HCT116 (cell line): ENCODE measurements at regions not wholly inside any gene's neighbourhood (a gene's known extent, or its start where the extent isn't known, plus 50 kb on each side); places are given as distances from the start of the nearest gene placed in this dataset.

Source experiments
- ATAC-seq: fragments of 200-7000 bp; cut with Tn5 transposase; 2 replicates; pipeline ENCODE4 v1.9.1; 2020; ENCODE audit warnings: mild to moderate bottlenecking, moderate library complexity
- BruUV-seq: library from RNA; stranded (reverse); fragments of 400-500 nt; replicated peaks from 2 replicates; lab custom pipeline; 2021; lab: Mats Ljungman, UMichigan
- CTCF ChIA-PET: fragments of 300-600 bp; sonication (Branson Sonifier 250); formaldehyde crosslinking; loops from one replicate; lab custom pipeline; 2021; ENCODE audit warnings: antibody characterized with exemption; lab: Charles Lee
- POLR2A ChIA-PET: fragments of 300-600, 350-600 bp; sonication (Branson Sonifier 250); formaldehyde crosslinking; loops from one replicate; lab custom pipeline; 2021; ENCODE audit warnings: antibody characterized with exemption; lab: Charles Lee
- RAD21 ChIA-PET, 2 experiments: fragments of 300-600 bp; sonication (Branson Sonifier 250); formaldehyde crosslinking; loops; one replicate each; lab custom pipeline; 2023; ENCODE audit warnings: low total read pairs in 2 of 2; ENCODE audit not compliant: uncharacterized antibody in 2 of 2, unreplicated experiment in 2 of 2, low non-redundant PET in 1 of 2; lab: Charles Lee
- DNase-seq: peaks from one replicate; pipeline ENCODE4 v3.0.0-alpha.2; 2010; ENCODE audit warnings: low read depth, low spot score
- H2AFZ ChIP-seq: fragments of 200-600 bp; shearing (Covaris generic), sonication (generic); 2 replicates; pipeline ENCODE4 v1.6.1; 2017; ENCODE audit warnings: low read depth, mixed run types, mixed read lengths, antibody characterized with exemption, low read length; ENCODE audit not compliant: poor library complexity, severe bottlenecking
- H3K27ac ChIP-seq: 2 replicates; pipeline ENCODE4 v1.5.1; 2012; ENCODE audit warnings: low read depth, low read length
- H3K27me3 ChIP-seq: fragments of 200-600 bp; sonication (generic); 2 replicates; pipeline ENCODE4 v1.6.1; 2016; ENCODE audit warnings: mixed run types, low read length, mixed read lengths; ENCODE audit not compliant: insufficient read depth
- H3K36me3 ChIP-seq, 2 experiments: fragments of 200-500 bp in 1 of 2; fragments of 200-600 bp in 1 of 2; sonication (Bioruptor generic) in 1 of 2; sonication (generic) in 1 of 2; 2 replicates each; pipeline versions ENCODE4 v1.5.1 to v1.6.1; 2014 to 2016; ENCODE audit warnings: low read length in 2 of 2, inconsistent platforms in 1 of 2, mixed read lengths in 1 of 2, mixed run types in 1 of 2; ENCODE audit not compliant: insufficient read depth in 2 of 2, control insufficient read depth in 1 of 2
- H3K4me1 ChIP-seq, 2 experiments: fragments of 200-600 bp in 1 of 2; sonication (generic) in 1 of 2; 2 replicates each; pipeline versions ENCODE4 v1.5.1 to v1.6.1; 2012 to 2017; ENCODE audit warnings: low read length in 2 of 2, inconsistent platforms in 1 of 2, mild to moderate bottlenecking in 1 of 2, mixed read lengths in 1 of 2, mixed run types in 1 of 2, moderate library complexity in 1 of 2; ENCODE audit not compliant: insufficient read depth in 2 of 2, control insufficient read depth in 1 of 2
- H3K4me2 ChIP-seq: fragments of 200-600 bp; sonication (generic); 2 replicates; pipeline ENCODE4 v1.6.1; 2017; ENCODE audit warnings: mixed run types, low read length, mixed read lengths
- H3K4me3 ChIP-seq, 2 experiments: fragments of 200-600 bp in 1 of 2; sonication (generic) in 1 of 2; replicated peaks in 1 of 2; 2 replicates each; pipeline ENCODE4 v1.5.1; 2011 to 2016; ENCODE audit warnings: low read length in 2 of 2, control low read depth in 1 of 2, low read depth in 1 of 2, mild to moderate bottlenecking in 1 of 2, mixed read lengths in 1 of 2, mixed run types in 1 of 2
- H3K79me2 ChIP-seq: fragments of 200-600 bp; sonication (generic); 2 replicates; pipeline ENCODE4 v1.6.1; 2017; ENCODE audit warnings: mild to moderate bottlenecking, mixed run types, low read length, moderate library complexity, mixed read lengths; ENCODE audit not compliant: insufficient read depth
- H3K9ac ChIP-seq: fragments of 200-600 bp; sonication (generic); 2 replicates; pipeline ENCODE4 v1.6.1; 2016; ENCODE audit warnings: low read length, mixed read lengths
- H3K9me2 ChIP-seq: fragments of 200-600 bp; sonication (generic), shearing (Covaris generic); 2 replicates; pipeline ENCODE4 v1.6.1; 2017; ENCODE audit warnings: mixed run types, mild to moderate bottlenecking, moderate library complexity; ENCODE audit not compliant: insufficient read depth
- H3K9me3 ChIP-seq, 2 experiments: fragments of 200-500 bp in 1 of 2; fragments of 200-600 bp in 1 of 2; sonication (Bioruptor generic) in 1 of 2; sonication (generic) in 1 of 2; 2 replicates each; pipeline ENCODE4 v1.6.1; 2014 to 2017; ENCODE audit warnings: low read length in 2 of 2, mixed read lengths in 2 of 2, inconsistent platforms in 1 of 2, low read depth in 1 of 2, mild to moderate bottlenecking in 1 of 2, mixed run types in 1 of 2, moderate library complexity in 1 of 2; ENCODE audit not compliant: control insufficient read depth in 1 of 2, insufficient read depth in 1 of 2
- H4K20me1 ChIP-seq: fragments of 200-600 bp; sonication (generic), shearing (Covaris generic); 2 replicates; pipeline ENCODE4 v1.6.1; 2017; ENCODE audit warnings: mixed run types, mild to moderate bottlenecking, moderate library complexity; ENCODE audit not compliant: insufficient read depth
- CBX3 ChIP-seq: IDR thresholded peaks from 2 replicates; pipeline ENCODE4 v1.6.1; 2012; ENCODE audit warnings: low read depth
- EGR1 ChIP-seq: IDR thresholded peaks from 2 replicates; pipeline ENCODE4 v1.6.1; 2012; ENCODE audit warnings: low read depth
- ELF1 ChIP-seq: IDR thresholded peaks from 2 replicates; pipeline ENCODE4 v1.6.1; 2012; ENCODE audit warnings: low read depth, borderline replicate concordance
- FOSL1 ChIP-seq: IDR thresholded peaks from 2 replicates; pipeline ENCODE4 v1.6.1; 2012; ENCODE audit warnings: low read depth
- JUND ChIP-seq: IDR thresholded peaks from 2 replicates; pipeline ENCODE4 v1.6.1; 2012
- POLR2A ChIP-seq: IDR thresholded peaks from 2 replicates; pipeline ENCODE4 v1.7.0; 2011; ENCODE audit warnings: borderline replicate concordance; ENCODE audit not compliant: insufficient read depth, insufficient read length; ENCODE audit errors: extremely low read depth
- POLR2AphosphoS5 ChIP-seq: IDR thresholded peaks from 2 replicates; pipeline ENCODE4 v1.6.1; 2011; ENCODE audit warnings: mild to moderate bottlenecking, low read depth, low read length, moderate library complexity
- SP1 ChIP-seq: IDR thresholded peaks from 2 replicates; pipeline ENCODE4 v1.6.1; 2012; ENCODE audit warnings: low read depth
- SRF ChIP-seq: IDR thresholded peaks from 2 replicates; pipeline ENCODE4 v1.6.1; 2012; ENCODE audit warnings: low read depth
- TCF7L2 ChIP-seq: IDR thresholded peaks from 2 replicates; pipeline ENCODE4 v1.7.0; 2011; ENCODE audit warnings: borderline replicate concordance, inconsistent platforms; ENCODE audit not compliant: insufficient read depth, insufficient read length; ENCODE audit errors: extremely low read depth
- YY1 ChIP-seq: IDR thresholded peaks from 2 replicates; pipeline ENCODE4 v1.6.1; 2011; ENCODE audit warnings: low read length, low read depth, moderate library complexity, mild to moderate bottlenecking; ENCODE audit not compliant: insufficient replicate concordance; ENCODE audit errors: extremely low read depth
- ZFX ChIP-seq: fragments of 450-650 bp; IDR thresholded peaks from 2 replicates; pipeline ENCODE4 v1.6.1; 2017
- ZNF274 ChIP-seq: fragments of 200-500 bp; sonication (Bioruptor generic); IDR thresholded peaks from 2 replicates; pipeline ENCODE4 v1.6.1; 2014; ENCODE audit warnings: mild to moderate bottlenecking, low read depth, low read length, inconsistent platforms
- intact Hi-C: fragments of 100-400 bp; cut with micrococcal nuclease; formaldehyde crosslinking; loops from 2 replicates; pipeline ENCODE4 v1.10.0; 2022
- TF ChIP-seq, protein P1 (sequence below): IDR thresholded peaks from 2 replicates; pipeline ENCODE4 v1.6.1; 2011; ENCODE audit warnings: mild to moderate bottlenecking, low read length, moderate library complexity; ENCODE audit not compliant: insufficient replicate concordance; ENCODE audit errors: extremely low read depth
- TF ChIP-seq, protein P2 (sequence below), 3 experiments: fragments of 200-600 bp in 1 of 3; sonication (generic) in 1 of 3; IDR thresholded peaks in 2 of 3; conservative IDR thresholded peaks in 1 of 3; 2 replicates each; pipeline ENCODE4 v1.5.1; 2012 to 2017; ENCODE audit warnings: low read depth in 2 of 3, low read length in 2 of 3, antibody characterized with exemption in 1 of 3, borderline replicate concordance in 1 of 3, control low read depth in 1 of 3, mild to moderate bottlenecking in 1 of 3, mixed read lengths in 1 of 3, mixed run types in 1 of 3, moderate library complexity in 1 of 3; ENCODE audit not compliant: insufficient read depth in 1 of 3
- TF ChIP-seq, protein P3 (sequence below): IDR thresholded peaks from 2 replicates; pipeline ENCODE4 v1.6.1; 2012; ENCODE audit warnings: low read depth

DNA sequence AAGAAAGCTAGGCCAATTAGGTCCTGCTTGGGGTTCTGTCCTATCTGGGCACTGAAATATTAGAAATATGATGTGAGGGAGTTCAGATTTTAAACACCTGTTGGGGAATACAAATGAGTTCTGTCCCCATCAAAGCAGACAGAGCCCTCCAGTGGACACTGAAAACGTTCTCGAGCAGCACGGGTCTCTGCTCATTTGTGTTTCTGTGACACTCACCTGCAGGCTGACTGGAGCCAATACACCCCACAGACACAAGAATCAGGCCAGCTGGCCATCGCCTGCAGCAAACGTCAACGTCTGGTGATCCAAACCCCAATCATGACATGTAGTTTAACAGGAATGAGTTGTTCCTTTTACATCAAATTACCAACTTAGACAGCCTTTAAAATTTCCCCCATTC is 493.4 kb upstream of the TMEM132C start (continued):
- TF ChIP-seq, protein P1, sequence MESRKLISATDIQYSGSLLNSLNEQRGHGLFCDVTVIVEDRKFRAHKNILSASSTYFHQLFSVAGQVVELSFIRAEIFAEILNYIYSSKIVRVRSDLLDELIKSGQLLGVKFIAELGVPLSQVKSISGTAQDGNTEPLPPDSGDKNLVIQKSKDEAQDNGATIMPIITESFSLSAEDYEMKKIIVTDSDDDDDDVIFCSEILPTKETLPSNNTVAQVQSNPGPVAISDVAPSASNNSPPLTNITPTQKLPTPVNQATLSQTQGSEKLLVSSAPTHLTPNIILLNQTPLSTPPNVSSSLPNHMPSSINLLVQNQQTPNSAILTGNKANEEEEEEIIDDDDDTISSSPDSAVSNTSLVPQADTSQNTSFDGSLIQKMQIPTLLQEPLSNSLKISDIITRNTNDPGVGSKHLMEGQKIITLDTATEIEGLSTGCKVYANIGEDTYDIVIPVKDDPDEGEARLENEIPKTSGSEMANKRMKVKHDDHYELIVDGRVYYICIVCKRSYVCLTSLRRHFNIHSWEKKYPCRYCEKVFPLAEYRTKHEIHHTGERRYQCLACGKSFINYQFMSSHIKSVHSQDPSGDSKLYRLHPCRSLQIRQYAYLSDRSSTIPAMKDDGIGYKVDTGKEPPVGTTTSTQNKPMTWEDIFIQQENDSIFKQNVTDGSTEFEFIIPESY, result no peak
- TF ChIP-seq POLR2AphosphoS5, result no peak
- TF ChIP-seq SP1, result no peak
- TF ChIP-seq ZNF274, result no peak
- no peak for TF ChIP-seq EGR1

GRCh38 chr12:127774828-127775227 is 492.1 kb upstream of the TMEM132C start:
- CTCF ChIA-PET, result no interaction called here
- no peak for ATAC-seq
- no peaks in the 10 kb centered on the region for H4K20me1 ChIP-seq

More at GRCh38 chr12:127774828-127775227, 492.1 kb upstream of the TMEM132C start:
- Histone ChIP-seq H3K9me3 (peaks cover 0 to 10% of the 10 kb centered on the region in 2 experiments; a peak in 2 of 4 replicates), H3K9ac (no peak overlapping the region), H3K4me1 (no peaks in the 10 kb centered on the region), H3K4me3 (no peak overlapping the region), H3K4me2 (no peak overlapping the region), H3K79me2 (no peaks in the 10 kb centered on the region), H3K9me2 (no peaks in the 10 kb centered on the region), H2AFZ (no peak overlapping the region), H3K36me3 (no peaks in the 10 kb centered on the region), H3K27me3 (no peaks in the 10 kb centered on the region), H3K27ac (no peak overlapping the region)
- RAD21 ChIA-PET, result no interaction called here
- TF ChIP-seq FOSL1, result no peak
- TF ChIP-seq, protein P2, sequence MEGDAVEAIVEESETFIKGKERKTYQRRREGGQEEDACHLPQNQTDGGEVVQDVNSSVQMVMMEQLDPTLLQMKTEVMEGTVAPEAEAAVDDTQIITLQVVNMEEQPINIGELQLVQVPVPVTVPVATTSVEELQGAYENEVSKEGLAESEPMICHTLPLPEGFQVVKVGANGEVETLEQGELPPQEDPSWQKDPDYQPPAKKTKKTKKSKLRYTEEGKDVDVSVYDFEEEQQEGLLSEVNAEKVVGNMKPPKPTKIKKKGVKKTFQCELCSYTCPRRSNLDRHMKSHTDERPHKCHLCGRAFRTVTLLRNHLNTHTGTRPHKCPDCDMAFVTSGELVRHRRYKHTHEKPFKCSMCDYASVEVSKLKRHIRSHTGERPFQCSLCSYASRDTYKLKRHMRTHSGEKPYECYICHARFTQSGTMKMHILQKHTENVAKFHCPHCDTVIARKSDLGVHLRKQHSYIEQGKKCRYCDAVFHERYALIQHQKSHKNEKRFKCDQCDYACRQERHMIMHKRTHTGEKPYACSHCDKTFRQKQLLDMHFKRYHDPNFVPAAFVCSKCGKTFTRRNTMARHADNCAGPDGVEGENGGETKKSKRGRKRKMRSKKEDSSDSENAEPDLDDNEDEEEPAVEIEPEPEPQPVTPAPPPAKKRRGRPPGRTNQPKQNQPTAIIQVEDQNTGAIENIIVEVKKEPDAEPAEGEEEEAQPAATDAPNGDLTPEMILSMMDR (IDR thresholded peaks at IDR 0.05 in 2 of 3, conservative IDR thresholded peaks at IDR 0.05 in 1 of 3; ENCODE audit: borderline replicate concordance in 1 of 3, insufficient read depth in 1 of 3, low read depth in 2 of 3, low read length in 2 of 3), result no peak
- no peak for TF ChIP-seq TCF7L2
- TF ChIP-seq, protein P3, sequence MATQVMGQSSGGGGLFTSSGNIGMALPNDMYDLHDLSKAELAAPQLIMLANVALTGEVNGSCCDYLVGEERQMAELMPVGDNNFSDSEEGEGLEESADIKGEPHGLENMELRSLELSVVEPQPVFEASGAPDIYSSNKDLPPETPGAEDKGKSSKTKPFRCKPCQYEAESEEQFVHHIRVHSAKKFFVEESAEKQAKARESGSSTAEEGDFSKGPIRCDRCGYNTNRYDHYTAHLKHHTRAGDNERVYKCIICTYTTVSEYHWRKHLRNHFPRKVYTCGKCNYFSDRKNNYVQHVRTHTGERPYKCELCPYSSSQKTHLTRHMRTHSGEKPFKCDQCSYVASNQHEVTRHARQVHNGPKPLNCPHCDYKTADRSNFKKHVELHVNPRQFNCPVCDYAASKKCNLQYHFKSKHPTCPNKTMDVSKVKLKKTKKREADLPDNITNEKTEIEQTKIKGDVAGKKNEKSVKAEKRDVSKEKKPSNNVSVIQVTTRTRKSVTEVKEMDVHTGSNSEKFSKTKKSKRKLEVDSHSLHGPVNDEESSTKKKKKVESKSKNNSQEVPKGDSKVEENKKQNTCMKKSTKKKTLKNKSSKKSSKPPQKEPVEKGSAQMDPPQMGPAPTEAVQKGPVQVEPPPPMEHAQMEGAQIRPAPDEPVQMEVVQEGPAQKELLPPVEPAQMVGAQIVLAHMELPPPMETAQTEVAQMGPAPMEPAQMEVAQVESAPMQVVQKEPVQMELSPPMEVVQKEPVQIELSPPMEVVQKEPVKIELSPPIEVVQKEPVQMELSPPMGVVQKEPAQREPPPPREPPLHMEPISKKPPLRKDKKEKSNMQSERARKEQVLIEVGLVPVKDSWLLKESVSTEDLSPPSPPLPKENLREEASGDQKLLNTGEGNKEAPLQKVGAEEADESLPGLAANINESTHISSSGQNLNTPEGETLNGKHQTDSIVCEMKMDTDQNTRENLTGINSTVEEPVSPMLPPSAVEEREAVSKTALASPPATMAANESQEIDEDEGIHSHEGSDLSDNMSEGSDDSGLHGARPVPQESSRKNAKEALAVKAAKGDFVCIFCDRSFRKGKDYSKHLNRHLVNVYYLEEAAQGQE, result no peak
- TF ChIP-seq, protein P1, result no peak
- TF ChIP-seq POLR2AphosphoS5, result no peak
- no peak for TF ChIP-seq YY1
- no peak for TF ChIP-seq ELF1
- no peak for TF ChIP-seq ZFX
- TF ChIP-seq SRF, result no peak
- no peak for TF ChIP-seq POLR2A
- TF ChIP-seq JUND, result no peak
- TF ChIP-seq CBX3, result no peak
- no TSS peak for BruUV-seq
- POLR2A ChIA-PET, result no interaction called here
- no peak for DNase-seq
- intact Hi-C loops, result no loop called here
